ENCODE measurements at regions not wholly inside any gene's neighbourhood (a gene's known extent, or its start where the extent isn't known, plus 50 kb on each side); places are given as distances from the start of the nearest gene placed in this dataset.

GRCh38 chr7:20013536-20013935 is 203.6 kb downstream of the MACC1 start:
- Mint-ChIP-seq H3K36me3 (ENCODE audit: low read depth) (no peaks in the 10 kb centered on the region), H3K27ac (no peak overlapping the region), H3K27me3 (ENCODE audit: low read depth) (no peaks in the 10 kb centered on the region), H3K9me3 (ENCODE audit: insufficient read depth) (peaks cover 4% of the 10 kb centered on the region), H3K4me3 (no peak overlapping the region), H3K4me1 (ENCODE audit: low read depth) (no peaks in the 10 kb centered on the region)
- ChIA-PET CTCF (no interaction called here), POLR2A (no interaction called here)
- DNase-seq: no peak
- no peak for ATAC-seq

- H3K4me3 Mint-ChIP-seq: no peak overlapping the region
- H3K9me3 Mint-ChIP-seq (ENCODE audit: insufficient read depth): peaks cover 4% of the 10 kb centered on the region
Measured at GRCh38 chr7:20012100-20012499, 205.1 kb downstream of the MACC1 start.

GRCh38 chr7:20010877-20011276 is 206.3 kb downstream of the MACC1 start:
- Mint-ChIP-seq H3K4me1 (ENCODE audit: low read depth) (no peaks in the 10 kb centered on the region), H3K27ac (no peak overlapping the region), H3K4me3 (no peak overlapping the region), H3K27me3 (ENCODE audit: low read depth) (no peaks in the 10 kb centered on the region), H3K9me3 (ENCODE audit: insufficient read depth) (peaks cover 4% of the 10 kb centered on the region), H3K36me3 (ENCODE audit: low read depth) (no peaks in the 10 kb centered on the region)
- no peak for ATAC-seq
- ChIA-PET CTCF (no interaction called here), POLR2A (no interaction called here)
- DNase-seq: no peak

More at GRCh38 chr7:20012100-20012499, 205.1 kb downstream of the MACC1 start:
- no peak for ATAC-seq
- POLR2A ChIA-PET: no interaction called here
- Mint-ChIP-seq H3K36me3 (ENCODE audit: low read depth) (no peaks in the 10 kb centered on the region), H3K27ac (no peak overlapping the region), H3K27me3 (ENCODE audit: low read depth) (no peaks in the 10 kb centered on the region), H3K4me1 (ENCODE audit: low read depth) (no peaks in the 10 kb centered on the region)
- CTCF ChIA-PET: no interaction called here
- no peak for DNase-seq

- POLR2A ChIA-PET: no interaction called here
- DNase-seq (no peak), ATAC-seq (no peak)
- no peaks in the 10 kb centered on the region for H3K27me3 Mint-ChIP-seq (ENCODE audit: low read depth)
- peaks cover 4% of the 10 kb centered on the region for H3K9me3 Mint-ChIP-seq (ENCODE audit: insufficient read depth)
- H3K27ac Mint-ChIP-seq: no peak overlapping the region
- CTCF ChIA-PET: no interaction called here
- H3K36me3 Mint-ChIP-seq (ENCODE audit: low read depth): no peaks in the 10 kb centered on the region
- H3K4me3 Mint-ChIP-seq: no peak overlapping the region
- no peaks in the 10 kb centered on the region for H3K4me1 Mint-ChIP-seq (ENCODE audit: low read depth)
Measured at GRCh38 chr7:20007510-20007909, 209.7 kb downstream of the MACC1 start.

- Mint-ChIP-seq H3K9me3 (ENCODE audit: insufficient read depth) (no peaks in the 10 kb centered on the region), H3K27me3 (ENCODE audit: low read depth) (no peaks in the 10 kb centered on the region), H3K27ac (no peak overlapping the region), H3K4me3 (no peak overlapping the region), H3K4me1 (ENCODE audit: low read depth) (no peaks in the 10 kb centered on the region), H3K36me3 (ENCODE audit: low read depth) (no peaks in the 10 kb centered on the region)
- POLR2A ChIA-PET: no interaction called here
- no peak for ATAC-seq
- no peak for DNase-seq
- CTCF ChIA-PET: no interaction called here
Measured at GRCh38 chr7:20005081-20005480, 212.1 kb downstream of the MACC1 start.

DNA sequence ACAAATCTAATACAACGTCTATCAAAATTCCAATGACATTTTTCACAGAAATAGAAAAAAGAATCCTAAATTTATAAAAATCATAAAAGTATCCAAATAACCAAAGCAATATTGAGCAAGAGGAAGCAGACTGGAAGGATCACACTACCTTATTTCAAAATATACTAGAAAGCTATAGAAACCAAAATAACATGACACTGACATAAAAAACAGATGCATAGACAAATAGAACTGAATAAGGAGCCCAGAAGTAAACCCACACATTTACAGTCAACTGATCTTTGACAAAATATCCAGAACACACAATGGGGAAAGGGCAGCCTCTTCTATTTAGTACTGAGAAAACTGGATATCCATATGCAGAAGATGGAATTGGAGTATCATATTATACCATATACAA is 217.5 kb downstream of the MACC1 start:
- Mint-ChIP-seq H3K36me3 (ENCODE audit: low read depth) (no peaks in the 10 kb centered on the region), H3K4me1 (ENCODE audit: low read depth) (no peaks in the 10 kb centered on the region), H3K9me3 (ENCODE audit: insufficient read depth) (no peaks in the 10 kb centered on the region), H3K27ac (no peak overlapping the region), H3K27me3 (ENCODE audit: low read depth) (no peaks in the 10 kb centered on the region), H3K4me3 (no peak overlapping the region)
- POLR2A ChIA-PET: no interaction called here
- no peak for ATAC-seq
- CTCF ChIA-PET: no interaction called here
- no peak for DNase-seq

- DNase-seq (no peak), ATAC-seq (no peak)
- CTCF ChIA-PET: no interaction called here
- no peaks in the 10 kb centered on the region for H3K36me3 Mint-ChIP-seq (ENCODE audit: low read depth)
- POLR2A ChIA-PET: no interaction called here
- no peaks in the 10 kb centered on the region for H3K27me3 Mint-ChIP-seq (ENCODE audit: low read depth)
- H3K4me3 Mint-ChIP-seq: no peak overlapping the region
- no peaks in the 10 kb centered on the region for H3K9me3 Mint-ChIP-seq (ENCODE audit: insufficient read depth)
- no peak overlapping the region for H3K27ac Mint-ChIP-seq
- H3K4me1 Mint-ChIP-seq (ENCODE audit: low read depth): no peaks in the 10 kb centered on the region
Measured at GRCh38 chr7:19991936-19992335, 218.5 kb upstream of the TMEM196 start.

DNA sequence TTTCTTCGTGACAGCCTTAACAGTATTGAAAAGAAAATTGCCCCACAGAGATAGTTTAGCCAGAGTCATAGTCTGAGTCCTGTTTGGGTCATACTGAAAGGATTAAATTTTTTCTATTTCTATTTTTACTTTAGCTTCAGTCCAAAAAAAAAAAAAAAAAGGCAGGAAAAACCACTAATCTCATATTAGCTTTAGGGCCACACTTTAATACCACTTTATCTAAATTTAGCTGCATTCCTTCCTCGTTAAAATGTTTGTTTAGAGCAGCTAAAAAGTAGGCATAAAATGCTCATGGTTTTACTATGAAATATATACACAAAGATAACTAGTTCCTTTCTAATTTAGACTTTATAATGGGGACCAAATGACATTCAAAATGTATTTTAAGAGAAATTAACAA is 216.5 kb upstream of the TMEM196 start:
- ChIA-PET POLR2A (no interaction called here), CTCF (no interaction called here)
- Mint-ChIP-seq H3K4me3 (no peak overlapping the region), H3K36me3 (ENCODE audit: low read depth) (no peaks in the 10 kb centered on the region), H3K9me3 (ENCODE audit: insufficient read depth) (no peaks in the 10 kb centered on the region), H3K27ac (no peak overlapping the region), H3K4me1 (ENCODE audit: low read depth) (no peaks in the 10 kb centered on the region), H3K27me3 (ENCODE audit: low read depth) (no peaks in the 10 kb centered on the region)
- DNase-seq (no peak), ATAC-seq (no peak)

DNA sequence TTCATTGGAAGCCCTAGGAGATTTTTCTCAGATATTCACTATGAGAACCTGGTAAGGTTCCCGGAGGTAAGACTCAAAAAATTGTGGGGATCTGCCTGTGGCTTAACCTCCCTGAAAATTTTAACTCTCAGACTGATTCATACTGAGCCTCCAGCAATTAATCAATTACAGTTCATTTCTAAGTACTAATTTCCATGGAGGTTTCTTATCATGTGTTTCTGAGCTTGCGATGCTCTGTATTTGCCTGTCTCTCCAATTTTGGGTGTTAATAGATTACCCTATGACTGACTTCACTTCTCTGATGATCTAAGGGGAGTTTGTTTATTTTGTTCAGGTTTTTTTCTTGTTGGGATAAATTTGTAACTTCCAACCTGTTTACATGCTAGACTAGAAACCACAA is 215.4 kb upstream of the TMEM196 start:
- H3K4me3 Mint-ChIP-seq: no peak overlapping the region
- no peaks in the 10 kb centered on the region for H3K9me3 Mint-ChIP-seq (ENCODE audit: insufficient read depth)
- no peak for ATAC-seq
- no peak overlapping the region for H3K27ac Mint-ChIP-seq
- ChIA-PET CTCF (no interaction called here), POLR2A (no interaction called here)
- no peaks in the 10 kb centered on the region for H3K4me1 Mint-ChIP-seq (ENCODE audit: low read depth)
- no peaks in the 10 kb centered on the region for H3K27me3 Mint-ChIP-seq (ENCODE audit: low read depth)
- H3K36me3 Mint-ChIP-seq (ENCODE audit: low read depth): no peaks in the 10 kb centered on the region
- DNase-seq: no peak

- Mint-ChIP-seq H3K36me3 (ENCODE audit: low read depth) (no peaks in the 10 kb centered on the region), H3K9me3 (ENCODE audit: insufficient read depth) (no peaks in the 10 kb centered on the region), H3K27me3 (ENCODE audit: low read depth) (no peaks in the 10 kb centered on the region), H3K4me1 (ENCODE audit: low read depth) (no peaks in the 10 kb centered on the region), H3K4me3 (no peak overlapping the region), H3K27ac (no peak overlapping the region)
- POLR2A ChIA-PET: no interaction called here
- DNase-seq (no peak), ATAC-seq (no peak)
- CTCF ChIA-PET: no interaction called here
Measured at GRCh38 chr7:19984231-19984632, 210.8 kb upstream of the TMEM196 start.

GRCh38 chr7:19982841-19983835 is 209.7 kb upstream of the TMEM196 start:
- H3K4me3 Mint-ChIP-seq: no peak overlapping the region
- no peaks in the 10 kb centered on the region for H3K9me3 Mint-ChIP-seq (ENCODE audit: insufficient read depth)
- peak; percentile 24 for DNase-seq
- H3K27me3 Mint-ChIP-seq (ENCODE audit: low read depth): no peaks in the 10 kb centered on the region
- H3K36me3 Mint-ChIP-seq (ENCODE audit: low read depth): no peaks in the 10 kb centered on the region
- ChIA-PET POLR2A (no interaction called here), CTCF (interaction anchor here (0.9 to 1.0 kb wide), 2 partner anchors 189 to 458 kb away, joined by 3 to 4 read pairs; no protein-coding TSS in a partner anchor)
- no peak for ATAC-seq
- H3K27ac Mint-ChIP-seq: no peak overlapping the region
- H3K4me1 Mint-ChIP-seq (ENCODE audit: low read depth): no peaks in the 10 kb centered on the region

GRCh38 chr7:19973581-19973980 is 200.2 kb upstream of the TMEM196 start:
- no peak for DNase-seq
- Mint-ChIP-seq H3K27me3 (ENCODE audit: low read depth) (no peaks in the 10 kb centered on the region), H3K4me1 (ENCODE audit: low read depth) (no peaks in the 10 kb centered on the region), H3K9me3 (ENCODE audit: insufficient read depth) (no peaks in the 10 kb centered on the region), H3K27ac (no peak overlapping the region), H3K4me3 (no peak overlapping the region), H3K36me3 (ENCODE audit: low read depth) (no peaks in the 10 kb centered on the region)
- ChIA-PET CTCF (no interaction called here), POLR2A (no interaction called here)
- ATAC-seq: no peak

- no peak for ATAC-seq
- Mint-ChIP-seq H3K9me3 (ENCODE audit: insufficient read depth) (no peaks in the 10 kb centered on the region), H3K4me1 (ENCODE audit: low read depth) (no peaks in the 10 kb centered on the region), H3K27me3 (ENCODE audit: low read depth) (no peaks in the 10 kb centered on the region), H3K36me3 (ENCODE audit: low read depth) (no peaks in the 10 kb centered on the region), H3K4me3 (no peak overlapping the region), H3K27ac (no peak overlapping the region)
- CTCF ChIA-PET: no interaction called here
- DNase-seq: no peak
- POLR2A ChIA-PET: no interaction called here
Measured at GRCh38 chr7:19972876-19973275, 199.5 kb upstream of the TMEM196 start.
